Cardiac septum (tissue), 1 donor: ENCODE measurements at regions not wholly inside any gene's neighbourhood (a gene's known extent, or its start where the extent isn't known, plus 50 kb on each side); places are given as distances from the start of the nearest gene placed in this dataset.

Experiments
- DNase-seq: peaks from one replicate; pipeline ENCODE4 v3.0.0-alpha.2; 2020; ENCODE audit warnings: low spot score
- intact Hi-C: fragments of 100-400 bp; cut with DNase I; formaldehyde crosslinking; loops from one replicate; pipeline ENCODE4 v1.14.0; 2022
- donor health status: DM: no; HTN: no; CAD: no.

- DNase-seq, result no peak
- intact Hi-C loops, result no loop called here
Measured at GRCh38 chr7:52723606-52724005, 311.8 kb upstream of the POM121L12 start.

GRCh38 chr7:52720856-52721255, 314.6 kb upstream of the POM121L12 start:
- intact Hi-C loops, result no loop called here
- no peak for DNase-seq

- DNase-seq, result no peak
- intact Hi-C loops, result no loop called here
Measured at GRCh38 chr7:52719677-52720076, 315.8 kb upstream of the POM121L12 start.

- no peak for DNase-seq
- intact Hi-C loops, result no loop called here
Measured at GRCh38 chr7:52715701-52716100, 319.7 kb upstream of the POM121L12 start.

GRCh38 chr7:52712938-52713337, 322.5 kb upstream of the POM121L12 start:
- DNase-seq, result no peak
- intact Hi-C loops, result no loop called here

- intact Hi-C loops, result no loop called here
- no peak for DNase-seq
Measured at GRCh38 chr7:52711951-52712350, 323.5 kb upstream of the POM121L12 start.

GRCh38 chr7:52708846-52709245, 326.6 kb upstream of the POM121L12 start:
- intact Hi-C loops, result no loop called here
- no peak for DNase-seq

- DNase-seq, result no peak
- intact Hi-C loops, result no loop called here
Measured at GRCh38 chr7:52705768-52706167, 329.7 kb upstream of the POM121L12 start.

- intact Hi-C loops, result no loop called here
- DNase-seq, result no peak
Measured at GRCh38 chr7:52700349-52700748, 335.1 kb upstream of the POM121L12 start.

GRCh38 chr7:52695973-52696595, 339.3 kb upstream of the POM121L12 start:
- DNase-seq, result no peak
- intact Hi-C loops, result no loop called here

GRCh38 chr7:52691257-52691656, 344.2 kb upstream of the POM121L12 start:
- DNase-seq, result no peak
- intact Hi-C loops, result no loop called here

GRCh38 chr7:52689912-52690311, 345.5 kb upstream of the POM121L12 start:
- intact Hi-C loops, result no loop called here
- no peak for DNase-seq

GRCh38 chr7:52685333-52685732, 350.1 kb upstream of the POM121L12 start:
- no peak for DNase-seq
- intact Hi-C loops, result no loop called here

- DNase-seq, result no peak
- intact Hi-C loops, result no loop called here
Measured at GRCh38 chr7:52684388-52684787, 351.0 kb upstream of the POM121L12 start.

GRCh38 chr7:52682993-52683392, 352.4 kb upstream of the POM121L12 start:
- DNase-seq, result no peak
- intact Hi-C loops, result no loop called here

- intact Hi-C loops, result no loop called here
- DNase-seq, result no peak
Measured at GRCh38 chr7:52670608-52671225, 364.7 kb upstream of the POM121L12 start.

GRCh38 chr7:52669031-52669430, 366.4 kb upstream of the POM121L12 start:
- intact Hi-C loops, result no loop called here
- no peak for DNase-seq

GRCh38 chr7:52668435-52668834, 367.0 kb upstream of the POM121L12 start:
- intact Hi-C loops, result no loop called here
- DNase-seq, result no peak

GRCh38 chr7:52659178-52659577, 376.3 kb upstream of the POM121L12 start:
- intact Hi-C loops, result no loop called here
- DNase-seq, result no peak

- DNase-seq, result no peak
- intact Hi-C loops, result no loop called here
Measured at GRCh38 chr7:52656098-52656497, 379.3 kb upstream of the POM121L12 start.

GRCh38 chr7:52652621-52653020, 382.8 kb upstream of the POM121L12 start:
- intact Hi-C loops, result no loop called here
- DNase-seq, result no peak

- DNase-seq, result no peak
- intact Hi-C loops, result no loop called here
Measured at GRCh38 chr7:52648872-52649271, 386.6 kb upstream of the POM121L12 start.
